HEK293 (cell line): ENCODE measurements at regions not wholly inside any gene's neighbourhood (a gene's known extent, or its start where the extent isn't known, plus 50 kb on each side); places are given as distances from the start of the nearest gene placed in this dataset.

ENCODE experiments used
- CTCF ChIA-PET: fragments of 350-600 bp; formaldehyde crosslinking; extraction: SDS; loops from one replicate; lab custom pipeline; 2021; ENCODE audit warnings: antibody characterized with exemption; lab: Yijun Ruan, JAX
- POLR2A ChIA-PET: fragments of 300-600 bp; formaldehyde crosslinking; extraction: SDS; loops from one replicate; lab custom pipeline; 2020; ENCODE audit warnings: antibody characterized with exemption, inconsistent platforms; lab: Yijun Ruan, JAX
- H3K27ac ChIP-seq: fragments of 200-500 bp; sonication (Bioruptor generic); 2 replicates; pipeline ENCODE4 v1.5.1; 2014; ENCODE audit warnings: low read depth, low read length, control low read depth, inconsistent platforms; ENCODE audit errors: extremely low read depth
- H3K36me3 ChIP-seq, 2 experiments: fragments of 200-500 bp in 1 of 2; sonication (Bioruptor generic) in 1 of 2; 1 replicate in 1 of 2; 2 replicates in 1 of 2; pipeline ENCODE4 v1.5.1; 2014 to 2017; ENCODE audit warnings: inconsistent platforms in 2 of 2, low read length in 2 of 2; ENCODE audit not compliant: control insufficient read depth in 2 of 2, insufficient read depth in 1 of 2
- H3K4me1 ChIP-seq: fragments of 200-500 bp; sonication (Bioruptor generic); 2 replicates; pipeline ENCODE4 v1.5.1; 2014; ENCODE audit warnings: mild to moderate bottlenecking, low read length, inconsistent platforms; ENCODE audit not compliant: control insufficient read depth, insufficient read depth
- H3K4me3 ChIP-seq: 2 replicates; pipeline ENCODE4 v1.5.1; 2011; ENCODE audit warnings: low read depth, mild to moderate bottlenecking, control low read depth, low read length, moderate library complexity
- H3K9me3 ChIP-seq: fragments of 200-500 bp; sonication (Bioruptor generic); 2 replicates; pipeline ENCODE4 v1.5.1; 2014; ENCODE audit warnings: low read depth, low read length, inconsistent platforms; ENCODE audit not compliant: control insufficient read depth, insufficient read depth
- BCL11B ChIP-seq: fragments of 450-650 bp; formaldehyde crosslinking; IDR thresholded peaks from 2 replicates; pipeline ENCODE4 v1.5.1; 2016; ENCODE audit warnings: low read depth, missing biosample characterization, missing genetic modification characterization
- GLI4 ChIP-seq: fragments of 450-650 bp; formaldehyde crosslinking; IDR thresholded peaks from 2 replicates; pipeline ENCODE4 v1.5.1; 2016; ENCODE audit warnings: missing biosample characterization, missing genetic modification characterization
- GLIS2 ChIP-seq: fragments of 450-650 bp; formaldehyde crosslinking; IDR thresholded peaks from 2 replicates; pipeline ENCODE4 v1.5.1; 2016; ENCODE audit warnings: missing biosample characterization, missing genetic modification characterization
- HOXD13 ChIP-seq: sonication (generic); formaldehyde crosslinking; IDR thresholded peaks from 2 replicates; pipeline ENCODE4 v1.8.0; 2022; ENCODE audit warnings: missing genetic modification reagents, borderline replicate concordance
- KLF10 ChIP-seq: fragments of 450-650 bp; IDR thresholded peaks from 2 replicates; pipeline ENCODE4 v1.5.1; 2018; ENCODE audit warnings: missing biosample characterization, mild to moderate bottlenecking, missing genetic modification characterization
- KLF16 ChIP-seq: fragments of 450-650 bp; formaldehyde crosslinking; IDR thresholded peaks from 2 replicates; pipeline ENCODE4 v1.5.1; 2017; ENCODE audit warnings: missing biosample characterization, missing genetic modification characterization
- PATZ1 ChIP-seq: fragments of 450-650 bp; formaldehyde crosslinking; IDR thresholded peaks from 2 replicates; pipeline ENCODE4 v1.5.1; 2016; ENCODE audit warnings: missing biosample characterization, missing genetic modification characterization
- ZBTB10 ChIP-seq: fragments of 450-650 bp; formaldehyde crosslinking; IDR thresholded peaks from 2 replicates; pipeline ENCODE4 v1.5.1; 2016; ENCODE audit warnings: missing biosample characterization, missing genetic modification characterization
- ZBTB20 ChIP-seq: fragments of 450-650 bp; formaldehyde crosslinking; IDR thresholded peaks from 2 replicates; pipeline ENCODE4 v1.5.1; 2016; ENCODE audit warnings: missing biosample characterization, missing genetic modification characterization
- ZBTB21 ChIP-seq: fragments of 450-650 bp; formaldehyde crosslinking; IDR thresholded peaks from 2 replicates; pipeline ENCODE4 v1.5.1; 2017; ENCODE audit warnings: missing biosample characterization, missing genetic modification characterization
- ZBTB44 ChIP-seq: fragments of 450-650 bp; IDR thresholded peaks from 2 replicates; pipeline ENCODE4 v1.5.1; 2018; ENCODE audit warnings: missing biosample characterization, mild to moderate bottlenecking, missing genetic modification characterization
- ZBTB7A ChIP-seq: fragments of 450-650 bp; formaldehyde crosslinking; IDR thresholded peaks from 2 replicates; pipeline ENCODE4 v1.5.1; 2016; ENCODE audit warnings: low read depth, missing biosample characterization, missing genetic modification characterization
- ZNF138 ChIP-seq: fragments of 450-650 bp; formaldehyde crosslinking; IDR thresholded peaks from 2 replicates; pipeline ENCODE4 v1.5.1; 2016; ENCODE audit warnings: missing biosample characterization, missing genetic modification characterization, borderline replicate concordance
- ZNF214 ChIP-seq: fragments of 450-650 bp; formaldehyde crosslinking; IDR thresholded peaks from 2 replicates; pipeline ENCODE4 v1.5.1; 2017; ENCODE audit warnings: missing biosample characterization, mild to moderate bottlenecking, missing genetic modification characterization, borderline replicate concordance
- ZNF292 ChIP-seq: fragments of 450-650 bp; formaldehyde crosslinking; IDR thresholded peaks from 2 replicates; pipeline ENCODE4 v1.5.1; 2016; ENCODE audit warnings: low read depth, missing biosample characterization, missing genetic modification characterization, borderline replicate concordance
- ZNF302 ChIP-seq: fragments of 450-650 bp; formaldehyde crosslinking; IDR thresholded peaks from 2 replicates; pipeline ENCODE4 v1.5.1; 2016; ENCODE audit warnings: missing biosample characterization, missing genetic modification characterization, low read depth
- ZNF335 ChIP-seq: fragments of 450-650 bp; formaldehyde crosslinking; conservative IDR thresholded peaks from 2 replicates; pipeline ENCODE4 v1.5.1; 2016; ENCODE audit warnings: missing biosample characterization, missing genetic modification characterization
- ZNF473 ChIP-seq: fragments of 450-650 bp; formaldehyde crosslinking; IDR thresholded peaks from 2 replicates; pipeline ENCODE4 v1.5.1; 2017; ENCODE audit warnings: missing biosample characterization, missing genetic modification characterization
- ZNF514 ChIP-seq: fragments of 450-650 bp; formaldehyde crosslinking; IDR thresholded peaks from 2 replicates; pipeline ENCODE4 v1.5.1; 2016; ENCODE audit warnings: missing biosample characterization, missing genetic modification characterization
- ZNF529 ChIP-seq: fragments of 450-650 bp; formaldehyde crosslinking; IDR thresholded peaks from 2 replicates; pipeline ENCODE4 v1.5.1; 2017; ENCODE audit warnings: missing genetic modification characterization, missing biosample characterization; ENCODE audit not compliant: insufficient replicate concordance
- ZNF555 ChIP-seq: fragments of 450-650 bp; formaldehyde crosslinking; conservative IDR thresholded peaks from 2 replicates; pipeline ENCODE4 v1.5.1; 2017; ENCODE audit warnings: missing biosample characterization, mild to moderate bottlenecking, missing genetic modification characterization, inconsistent platforms
- ZNF580 ChIP-seq: fragments of 450-650 bp; formaldehyde crosslinking; IDR thresholded peaks from 2 replicates; pipeline ENCODE4 v1.5.1; 2016; ENCODE audit warnings: missing biosample characterization, missing genetic modification characterization
- ZNF585B ChIP-seq: fragments of 450-650 bp; formaldehyde crosslinking; IDR thresholded peaks from 2 replicates; pipeline ENCODE4 v1.5.1; 2016; ENCODE audit warnings: missing biosample characterization, missing genetic modification characterization
- ZNF623 ChIP-seq: fragments of 450-650 bp; formaldehyde crosslinking; IDR thresholded peaks from 2 replicates; pipeline ENCODE4 v1.5.1; 2016; ENCODE audit warnings: missing biosample characterization, missing genetic modification characterization
- ZNF629 ChIP-seq: fragments of 450-650 bp; formaldehyde crosslinking; IDR thresholded peaks from 2 replicates; pipeline ENCODE4 v1.5.1; 2017; ENCODE audit warnings: missing biosample characterization, missing genetic modification characterization
- ZNF660 ChIP-seq: fragments of 450-650 bp; IDR thresholded peaks from 2 replicates; pipeline ENCODE4 v1.5.1; 2018; ENCODE audit warnings: missing biosample characterization, mild to moderate bottlenecking, missing genetic modification characterization
- ZNF777 ChIP-seq: fragments of 450-650 bp; formaldehyde crosslinking; IDR thresholded peaks from 2 replicates; pipeline ENCODE4 v1.5.1; 2017; ENCODE audit warnings: missing biosample characterization, missing genetic modification characterization, borderline replicate concordance
- ZNF785 ChIP-seq: fragments of 450-650 bp; formaldehyde crosslinking; IDR thresholded peaks from 2 replicates; pipeline ENCODE4 v1.5.1; 2016; ENCODE audit warnings: missing biosample characterization, missing genetic modification characterization
- ZNF792 ChIP-seq: fragments of 450-650 bp; formaldehyde crosslinking; IDR thresholded peaks from 2 replicates; pipeline ENCODE4 v1.5.1; 2016; ENCODE audit warnings: missing biosample characterization, missing genetic modification characterization

GRCh38 chr1:157370698-157371097 is 181.6 kb downstream of the FCRL5 start:
- Histone ChIP-seq H3K36me3 (no peaks in the 10 kb centered on the region), H3K4me3 (no peak overlapping the region), H3K27ac (no peak overlapping the region), H3K9me3 (no peaks in the 10 kb centered on the region), H3K4me1 (no peaks in the 10 kb centered on the region)
- TF ChIP-seq ZNF555 (tag by site-specific recombination), result no peak
- TF ChIP-seq ZBTB44, result no peak
- TF ChIP-seq KLF16 (tag by site-specific recombination), result no peak
- TF ChIP-seq ZBTB21, result no peak
- TF ChIP-seq ZNF585B (tag by site-specific recombination), result no peak
- TF ChIP-seq ZNF302 (tag by site-specific recombination), result no peak
- TF ChIP-seq ZBTB20 (tag by site-specific recombination), result no peak
- TF ChIP-seq ZNF214 (tag by site-specific recombination), result no peak
- TF ChIP-seq PATZ1 (tag by site-specific recombination), result no peak
- no peak for TF ChIP-seq ZNF138 (tag by site-specific recombination)
- no peak for TF ChIP-seq ZNF292
- no peak for TF ChIP-seq KLF10
- TF ChIP-seq ZNF473 (tag by site-specific recombination), result no peak
- no peak for TF ChIP-seq ZNF792
- ChIA-PET CTCF (interaction anchor here (0.5 to 4.1 kb wide), 18 partner anchors 7 to 599 kb away, joined by 3 to 19 read pairs (median 4); no protein-coding TSS in a partner anchor), POLR2A (no interaction called here)

GRCh38 chr1:157369808-157370521 is 182.3 kb downstream of the FCRL5 start:
- CTCF ChIA-PET, result interaction anchor here (0.5 to 4.1 kb wide), 22 partner anchors 10 to 599 kb away, joined by 3 to 19 read pairs (median 4); no protein-coding TSS in a partner anchor
- no peak for TF ChIP-seq ZBTB20 (tag by site-specific recombination)
- no peak for TF ChIP-seq ZNF580 (tag by site-specific recombination)
- TF ChIP-seq ZBTB7A (tag by site-specific recombination), result no peak
- TF ChIP-seq ZNF660 (tag by site-specific recombination), result peak; percentile 24; the same call in 1 of the 2 replicates
- peak; percentile 71 for TF ChIP-seq ZNF335 (tag by site-specific recombination)
- TF ChIP-seq ZBTB10, result no peak
- TF ChIP-seq BCL11B (tag by site-specific recombination), result no peak
- no peak for TF ChIP-seq ZNF777 (tag by site-specific recombination)
- TF ChIP-seq GLIS2, result no peak
- no peak for TF ChIP-seq ZNF629 (tag by site-specific recombination)
- TF ChIP-seq HOXD13 (CRISPR knock-in tag), result no peak
- no peak for TF ChIP-seq ZNF514 (tag by site-specific recombination)
- TF ChIP-seq GLI4 (tag by site-specific recombination), result no peak
- no peak for TF ChIP-seq ZNF623 (tag by site-specific recombination)
- TF ChIP-seq ZNF529 (tag by site-specific recombination), result no peak
- no peak for TF ChIP-seq ZNF302 (tag by site-specific recombination)
- TF ChIP-seq ZNF785 (tag by site-specific recombination), result no peak

More at GRCh38 chr1:157369808-157370521, 182.3 kb downstream of the FCRL5 start:
- Histone ChIP-seq H3K4me1 (no peaks in the 10 kb centered on the region), H3K36me3 (no peaks in the 10 kb centered on the region), H3K27ac (no peak overlapping the region), H3K4me3 (no peak overlapping the region), H3K9me3 (no peaks in the 10 kb centered on the region)
- POLR2A ChIA-PET, result no interaction called here
